ENCODE measurements at regions not wholly inside any gene's neighbourhood (a gene's known extent, or its start where the extent isn't known, plus 50 kb on each side); places are given as distances from the start of the nearest gene placed in this dataset.
A peak's percentile ranks its signal among the peaks of the same experiment; 100 is the strongest.

DNA sequence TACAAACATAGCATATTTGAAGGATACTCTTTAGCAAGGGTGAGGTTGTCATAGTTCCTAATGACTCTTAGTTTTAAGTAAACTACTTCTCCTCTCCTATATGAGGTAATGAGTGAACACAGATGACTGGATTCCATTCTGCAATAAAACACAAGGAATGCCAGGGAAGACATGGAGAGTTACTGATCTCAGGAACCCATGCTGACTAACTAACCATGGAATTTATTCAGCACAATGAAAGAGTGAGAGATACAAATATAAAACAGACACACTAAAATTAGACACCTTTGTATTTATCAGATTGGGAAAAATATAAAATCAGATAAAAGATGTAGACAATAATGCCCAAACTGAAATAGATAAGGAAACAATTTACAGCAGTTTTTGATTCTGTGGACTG is 1525.9 kb upstream of the SLC10A2 start:
- no peak for DNase-seq
- H3K9me3 ChIP-seq: no peaks in the 10 kb centered on the region
- no peaks in the 10 kb centered on the region for H3K4me1 ChIP-seq
- no peaks in the 10 kb centered on the region for H3K36me3 ChIP-seq (replicated peaks in 1 of 2; ENCODE audit: insufficient read depth in 1 of 2, low read depth in 2 of 2)
- intact Hi-C loops (cut with DNase I): no loop called here
- no peak overlapping the region for H3K4me3 ChIP-seq
- H3K27ac ChIP-seq: no peak overlapping the region
- ATAC-seq: peak; percentile 48
- TF ChIP-seq POLR2A (IDR thresholded peaks at IDR 0.05): no peak
- TF ChIP-seq, protein P1, sequence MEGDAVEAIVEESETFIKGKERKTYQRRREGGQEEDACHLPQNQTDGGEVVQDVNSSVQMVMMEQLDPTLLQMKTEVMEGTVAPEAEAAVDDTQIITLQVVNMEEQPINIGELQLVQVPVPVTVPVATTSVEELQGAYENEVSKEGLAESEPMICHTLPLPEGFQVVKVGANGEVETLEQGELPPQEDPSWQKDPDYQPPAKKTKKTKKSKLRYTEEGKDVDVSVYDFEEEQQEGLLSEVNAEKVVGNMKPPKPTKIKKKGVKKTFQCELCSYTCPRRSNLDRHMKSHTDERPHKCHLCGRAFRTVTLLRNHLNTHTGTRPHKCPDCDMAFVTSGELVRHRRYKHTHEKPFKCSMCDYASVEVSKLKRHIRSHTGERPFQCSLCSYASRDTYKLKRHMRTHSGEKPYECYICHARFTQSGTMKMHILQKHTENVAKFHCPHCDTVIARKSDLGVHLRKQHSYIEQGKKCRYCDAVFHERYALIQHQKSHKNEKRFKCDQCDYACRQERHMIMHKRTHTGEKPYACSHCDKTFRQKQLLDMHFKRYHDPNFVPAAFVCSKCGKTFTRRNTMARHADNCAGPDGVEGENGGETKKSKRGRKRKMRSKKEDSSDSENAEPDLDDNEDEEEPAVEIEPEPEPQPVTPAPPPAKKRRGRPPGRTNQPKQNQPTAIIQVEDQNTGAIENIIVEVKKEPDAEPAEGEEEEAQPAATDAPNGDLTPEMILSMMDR (IDR thresholded peaks at IDR 0.05): no peak
- H3K27me3 ChIP-seq: no peaks in the 10 kb centered on the region

DNA sequence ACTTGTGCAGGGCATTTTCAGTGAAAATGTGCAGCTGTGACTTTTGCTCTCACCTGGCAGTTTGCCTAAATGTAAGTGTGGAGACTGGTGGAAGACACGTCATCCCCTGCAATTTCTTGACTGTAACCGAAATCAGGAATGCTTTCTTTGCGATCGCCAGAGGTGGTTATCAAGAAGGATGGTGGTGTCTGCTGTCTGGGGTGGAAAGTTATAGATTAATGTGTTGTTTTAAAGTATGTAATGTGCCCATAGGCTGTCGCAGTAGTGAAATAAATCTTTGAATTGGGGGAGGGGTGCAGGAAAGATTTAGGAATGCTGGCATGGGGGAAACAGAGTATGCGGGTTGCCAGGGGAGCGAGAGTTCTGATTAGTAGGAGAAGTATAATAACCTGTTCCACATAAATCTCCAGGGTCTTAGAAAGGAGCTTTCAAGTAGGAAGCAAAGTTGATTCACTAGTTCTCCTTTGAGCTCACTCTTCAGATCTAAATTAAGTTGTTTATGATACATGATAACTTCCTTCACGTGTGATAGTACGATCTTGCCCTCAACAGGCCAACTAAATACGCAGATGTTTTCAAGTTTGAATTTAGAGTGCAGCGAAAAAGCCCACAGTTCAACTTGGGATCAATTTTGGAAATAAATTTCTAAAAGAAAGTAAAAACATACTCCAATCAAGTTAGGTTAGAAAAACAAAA is 1520.0 kb upstream of the SLC10A2 start:
- TF ChIP-seq, protein P1 (IDR thresholded peaks at IDR 0.05): no peak
- no peak for TF ChIP-seq POLR2A (IDR thresholded peaks at IDR 0.05)
- DNase-seq (peak; percentile 52 to 67 (median 60)), ATAC-seq (peak; percentile 87)
- Histone ChIP-seq H3K4me1 (no peaks in the 10 kb centered on the region), H3K36me3 (replicated peaks in 1 of 2; ENCODE audit: insufficient read depth in 1 of 2, low read depth in 2 of 2) (no peaks in the 10 kb centered on the region), H3K9me3 (no peaks in the 10 kb centered on the region), H3K27me3 (no peaks in the 10 kb centered on the region), H3K4me3 (no peak overlapping the region), H3K27ac (peak overlapping the region in 1 of 4 donors; percentile 47)
- WGBS, 2 donors: 28 to 33% methylated on average over 11 of the region's 11 CpGs
- intact Hi-C loops (cut with DNase I): no loop called here

DNA sequence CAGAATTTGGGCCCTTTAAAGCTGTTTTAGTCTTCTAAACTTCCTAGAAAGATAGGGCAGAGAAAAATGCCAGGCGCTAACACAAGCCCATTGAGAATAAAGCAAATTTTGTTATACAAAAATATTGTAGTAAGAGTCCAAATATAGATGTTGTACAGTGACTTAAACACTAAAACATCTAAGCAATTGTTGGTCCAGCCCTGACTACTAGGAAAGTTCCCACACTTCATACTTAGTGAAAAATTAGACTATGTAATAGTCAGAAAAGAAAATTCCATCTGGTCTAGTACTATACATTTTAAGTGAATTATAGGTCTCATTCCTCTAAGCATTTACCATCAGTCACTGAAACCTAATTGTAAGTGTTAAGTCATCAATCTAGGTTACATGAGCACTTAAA is 1518.3 kb upstream of the SLC10A2 start:
- 91 to 95% methylated on average over 1 of the region's 1 CpG for WGBS, 2 donors
- intact Hi-C loops (cut with DNase I): no loop called here
- DNase-seq: no peak

DNA sequence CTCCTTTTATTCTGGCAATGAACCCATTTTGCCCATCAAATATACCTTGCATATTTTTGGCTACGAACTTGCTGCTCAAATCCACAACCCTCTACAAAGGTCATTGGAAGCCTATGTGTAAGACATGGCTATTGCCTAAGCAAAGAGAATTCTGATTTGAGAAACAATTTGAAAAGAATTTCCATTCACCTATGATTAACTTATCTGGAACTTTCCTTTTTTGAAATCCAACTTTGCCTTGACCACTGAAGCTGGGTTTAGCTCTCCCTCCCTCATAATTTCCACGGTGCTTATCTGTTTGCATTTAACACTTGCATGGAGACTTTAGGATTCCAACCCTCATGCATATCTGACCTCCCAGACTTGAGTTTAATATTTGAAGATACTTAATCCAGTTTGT is 1514.7 kb upstream of the SLC10A2 start:
- TF ChIP-seq POLR2A (IDR thresholded peaks at IDR 0.05): no peak
- TF ChIP-seq, protein P1 (IDR thresholded peaks at IDR 0.05): no peak
- Histone ChIP-seq H3K9me3 (no peaks in the 10 kb centered on the region), H3K36me3 (replicated peaks in 1 of 2; ENCODE audit: insufficient read depth in 1 of 2, low read depth in 2 of 2) (no peaks in the 10 kb centered on the region), H3K4me1 (no peaks in the 10 kb centered on the region), H3K4me3 (no peak overlapping the region), H3K27ac (no peak overlapping the region), H3K27me3 (no peaks in the 10 kb centered on the region)
- DNase-seq (no peak), ATAC-seq (no peak)
- 38 to 39% methylated on average over 2 of the region's 2 CpGs for WGBS, 2 donors
- intact Hi-C loops (cut with DNase I): no loop called here

More for the DNA sequence above, 1518.3 kb upstream of the SLC10A2 start:
- no peak overlapping the region for H3K27ac ChIP-seq
- ATAC-seq: no peak
- H3K27me3 ChIP-seq: no peaks in the 10 kb centered on the region
- TF ChIP-seq POLR2A (IDR thresholded peaks at IDR 0.05): no peak
- TF ChIP-seq, protein P1 (IDR thresholded peaks at IDR 0.05): no peak
- no peaks in the 10 kb centered on the region for H3K4me1 ChIP-seq
- H3K36me3 ChIP-seq (replicated peaks in 1 of 2; ENCODE audit: insufficient read depth in 1 of 2, low read depth in 2 of 2): no peaks in the 10 kb centered on the region
- H3K4me3 ChIP-seq: no peak overlapping the region
- no peaks in the 10 kb centered on the region for H3K9me3 ChIP-seq
